T-helper 1 cell (primary cell): ENCODE measurements at regions not wholly inside any gene's neighbourhood (a gene's known extent, or its start where the extent isn't known, plus 50 kb on each side); places are given as distances from the start of the nearest gene placed in this dataset.
"Not testable (repeated sequence)": the region's sequence is repeated elsewhere in the genome, so short reads cannot be mapped to it uniquely, and the experiment has no call there.

Source experiments
- DNase-seq, 5 donors: peaks; one replicate each; pipeline ENCODE4 v3.0.0-alpha.2; 2012 to 2020

- DNase-seq = no peak
Observed at GRCh38 chr15:26017665-26018064, 154.5 kb upstream of the ATP10A start.

- no peak for DNase-seq
Observed at GRCh38 chr15:26015516-26016075, 152.5 kb upstream of the ATP10A start.

GRCh38 chr15:26013981-26014380, 150.9 kb upstream of the ATP10A start:
- DNase-seq = no peak

GRCh38 chr15:26011916-26012315, 148.8 kb upstream of the ATP10A start:
- DNase-seq = no peak

- no peak for DNase-seq
Observed at GRCh38 chr15:26007151-26007550, 144.0 kb upstream of the ATP10A start.

GRCh38 chr15:26001201-26001600, 138.1 kb upstream of the ATP10A start:
- DNase-seq = no peak

GRCh38 chr15:25993506-25993905, 130.4 kb upstream of the ATP10A start:
- DNase-seq = no peak

GRCh38 chr15:25990220-25990619, 127.1 kb upstream of the ATP10A start:
- DNase-seq = no peak

- DNase-seq = no peak
Observed at GRCh38 chr15:25989327-25989726, 126.2 kb upstream of the ATP10A start.

- DNase-seq = not testable (repeated sequence)
Observed at GRCh38 chr15:25988716-25989115, 125.6 kb upstream of the ATP10A start.

GRCh38 chr15:25987638-25988037, 124.5 kb upstream of the ATP10A start:
- DNase-seq = no peak

- DNase-seq = no peak
Observed at GRCh38 chr15:25985165-25985564, 122.0 kb upstream of the ATP10A start.

GRCh38 chr15:25982736-25983135, 119.6 kb upstream of the ATP10A start:
- no peak for DNase-seq

- DNase-seq = no peak
Observed at GRCh38 chr15:25981114-25981513, 118.0 kb upstream of the ATP10A start.

- DNase-seq = no peak
Observed at GRCh38 chr15:25972141-25972675, 109.1 kb upstream of the ATP10A start.

GRCh38 chr15:25971053-25971452, 107.9 kb upstream of the ATP10A start:
- no peak for DNase-seq

- no peak for DNase-seq
Observed at GRCh38 chr15:25969886-25970285, 106.8 kb upstream of the ATP10A start.

- DNase-seq = no peak
Observed at GRCh38 chr15:25967116-25967515, 104.0 kb upstream of the ATP10A start.

- DNase-seq = no peak
Observed at GRCh38 chr15:25965326-25965725, 102.2 kb upstream of the ATP10A start.

- DNase-seq = no peak
Observed at GRCh38 chr15:25960273-25960672, 97.1 kb upstream of the ATP10A start.

- DNase-seq = no peak
Observed at GRCh38 chr15:25959100-25959499, 96.0 kb upstream of the ATP10A start.

GRCh38 chr15:25955628-25956027, 92.5 kb upstream of the ATP10A start:
- DNase-seq = no peak

- no peak for DNase-seq
Observed at GRCh38 chr15:25954398-25954797, 91.3 kb upstream of the ATP10A start.

GRCh38 chr15:25950014-25950413, 86.9 kb upstream of the ATP10A start:
- no peak for DNase-seq
